Colonic mucosa (tissue), 4 donors: ENCODE measurements at regions not wholly inside any gene's neighbourhood (a gene's known extent, or its start where the extent isn't known, plus 50 kb on each side); places are given as distances from the start of the nearest gene placed in this dataset.

Source experiments
- DNase-seq: peaks from one replicate; pipeline ENCODE4 v3.0.0-alpha.2; 2020
- H3K27ac ChIP-seq: fragments of 200-600 bp; one replicate; pipeline ENCODE4 v1.8.0; 2021
- H3K27me3 ChIP-seq: fragments of 200-600 bp; one replicate; pipeline ENCODE4 v1.8.0; 2021
- H3K36me3 ChIP-seq: fragments of 200-600 bp; one replicate; pipeline ENCODE4 v1.8.0; 2021
- H3K4me1 ChIP-seq: fragments of 200-600 bp; one replicate; pipeline ENCODE4 v1.8.0; 2021; ENCODE audit warnings: mild to moderate bottlenecking
- H3K4me3 ChIP-seq: fragments of 200-600 bp; one replicate; pipeline ENCODE4 v1.8.0; 2021
- H3K9ac ChIP-seq, 2 donors: one replicate each; pipeline ENCODE4 v1.7.0; 2013; ENCODE audit warnings: control low read depth in 2 of 2, low read depth in 2 of 2, low read length in 2 of 2
- H3K9me3 ChIP-seq: fragments of 200-600 bp; one replicate; pipeline ENCODE4 v1.8.0; 2021
- CTCF ChIP-seq: fragments of 200-600 bp; IDR thresholded peaks from one replicate; pipeline ENCODE4 v1.8.0; 2022; ENCODE audit warnings: antibody characterized with exemption, mild to moderate bottlenecking
- intact Hi-C: fragments of 100-400 bp; cut with DNase I; formaldehyde crosslinking; loops from one replicate; pipeline ENCODE4 v1.14.1; 2022
- donor health status: healthy.
- donor health status: DM: no; HTN: no; CAD: no.
- donor health status: DM: no; HTN: no; CAD: no.

DNA sequence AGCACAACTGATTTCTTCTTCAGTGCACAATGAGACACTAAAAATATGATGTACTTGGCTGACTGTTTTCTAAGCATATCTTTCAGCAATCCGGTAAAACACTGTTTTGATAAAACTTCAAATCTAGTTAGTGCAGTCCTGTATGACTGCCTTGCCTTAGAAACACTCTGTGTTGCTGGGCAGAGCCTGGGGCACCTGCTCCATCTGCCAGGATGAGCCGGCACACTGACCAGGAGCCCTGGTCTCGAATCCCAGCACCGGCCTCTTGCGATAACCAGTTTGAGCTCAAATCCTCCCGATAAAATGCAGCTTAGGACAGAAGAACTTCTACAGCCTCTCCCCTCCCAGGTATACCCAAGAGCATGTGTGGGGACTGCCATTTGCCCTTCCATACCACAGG lies 199.5 kb downstream of the SIPA1L2 start:
- no peak for TF ChIP-seq CTCF
- intact Hi-C loops: loop anchor here (10.0 kb wide), 1 partner anchor 566 kb away; no protein-coding TSS in a partner anchor
- Histone ChIP-seq H3K4me1 (no peaks in the 10 kb centered on the region), H3K9me3 (no peaks in the 10 kb centered on the region), H3K27me3 (no peaks in the 10 kb centered on the region), H3K27ac (no peak overlapping the region), H3K9ac (no peak overlapping the region), H3K4me3 (no peak overlapping the region), H3K36me3 (peaks cover 16% of the 10 kb centered on the region)
- DNase-seq: no peak

GRCh38 chr1:232428786-232429530 lies 201.0 kb downstream of the SIPA1L2 start:
- Histone ChIP-seq H3K36me3 (peaks cover 16% of the 10 kb centered on the region), H3K4me1 (no peaks in the 10 kb centered on the region), H3K27ac (no peak overlapping the region), H3K4me3 (no peak overlapping the region), H3K9ac (no peak overlapping the region), H3K9me3 (no peaks in the 10 kb centered on the region), H3K27me3 (no peaks in the 10 kb centered on the region)
- intact Hi-C loops: no loop called here
- TF ChIP-seq CTCF: no peak
- no peak for DNase-seq

DNA sequence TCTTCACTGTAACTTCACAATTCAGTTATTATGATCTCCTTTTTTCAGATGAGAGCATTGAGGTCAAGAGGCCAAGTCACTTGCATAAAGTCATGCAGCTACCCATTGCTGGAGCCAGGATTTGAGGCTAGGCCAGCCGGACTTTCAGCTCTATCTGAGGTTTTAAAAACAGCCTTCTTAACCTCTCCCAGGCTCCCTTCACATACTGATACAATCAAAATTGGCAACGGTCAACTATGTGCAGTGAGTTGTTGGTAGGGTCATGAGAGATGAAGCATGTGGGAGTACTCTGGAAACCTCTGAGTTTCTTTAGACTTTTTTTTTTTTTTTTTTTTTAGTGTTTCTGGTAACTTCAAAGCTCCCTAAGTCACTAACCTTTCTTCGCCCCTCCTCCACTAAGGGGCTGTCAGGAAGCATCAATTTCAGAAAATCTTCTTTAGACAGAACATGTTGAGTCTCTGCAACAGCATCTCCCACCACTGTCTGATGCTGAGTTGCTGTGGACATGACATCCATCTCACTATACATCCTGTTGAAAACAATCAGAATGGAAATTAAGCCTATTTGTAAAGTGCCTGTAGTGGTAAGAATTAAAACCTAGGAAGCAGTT lies 201.8 kb downstream of the SIPA1L2 start:
- no peak for TF ChIP-seq CTCF
- Histone ChIP-seq H3K27ac (no peak overlapping the region), H3K9me3 (no peaks in the 10 kb centered on the region), H3K4me1 (no peaks in the 10 kb centered on the region), H3K36me3 (peaks cover 16% of the 10 kb centered on the region), H3K4me3 (no peak overlapping the region), H3K27me3 (no peaks in the 10 kb centered on the region), H3K9ac (no peak overlapping the region)
- no peak for DNase-seq
- intact Hi-C loops: no loop called here

GRCh38 chr1:232426801-232427200 lies 203.1 kb downstream of the SIPA1L2 start:
- DNase-seq: no peak
- no peaks in the 10 kb centered on the region for H3K27me3 ChIP-seq
- peaks cover 16% of the 10 kb centered on the region for H3K36me3 ChIP-seq
- intact Hi-C loops: no loop called here
- no peak overlapping the region for H3K9ac ChIP-seq
- no peak overlapping the region for H3K4me3 ChIP-seq
- no peaks in the 10 kb centered on the region for H3K4me1 ChIP-seq
- H3K9me3 ChIP-seq: no peaks in the 10 kb centered on the region
- H3K27ac ChIP-seq: no peak overlapping the region
- TF ChIP-seq CTCF: no peak

- Histone ChIP-seq H3K27ac (no peak overlapping the region), H3K36me3 (peaks cover 16% of the 10 kb centered on the region), H3K4me3 (no peak overlapping the region), H3K9me3 (no peaks in the 10 kb centered on the region), H3K27me3 (no peaks in the 10 kb centered on the region), H3K4me1 (no peaks in the 10 kb centered on the region), H3K9ac (no peak overlapping the region)
- no peak for DNase-seq
- TF ChIP-seq CTCF: no peak
- intact Hi-C loops: no loop called here
These were observed 204.5 kb downstream of the SIPA1L2 start for GRCh38 chr1:232425421-232425820.
